ENCODE measurements at regions not wholly inside any gene's neighbourhood (a gene's known extent, or its start where the extent isn't known, plus 50 kb on each side); places are given as distances from the start of the nearest gene placed in this dataset. TPM values are rescaled to one million over a fixed set of nuclear protein-coding genes. Genes with fewer than 3 reads are reported as not detected.

DNA sequence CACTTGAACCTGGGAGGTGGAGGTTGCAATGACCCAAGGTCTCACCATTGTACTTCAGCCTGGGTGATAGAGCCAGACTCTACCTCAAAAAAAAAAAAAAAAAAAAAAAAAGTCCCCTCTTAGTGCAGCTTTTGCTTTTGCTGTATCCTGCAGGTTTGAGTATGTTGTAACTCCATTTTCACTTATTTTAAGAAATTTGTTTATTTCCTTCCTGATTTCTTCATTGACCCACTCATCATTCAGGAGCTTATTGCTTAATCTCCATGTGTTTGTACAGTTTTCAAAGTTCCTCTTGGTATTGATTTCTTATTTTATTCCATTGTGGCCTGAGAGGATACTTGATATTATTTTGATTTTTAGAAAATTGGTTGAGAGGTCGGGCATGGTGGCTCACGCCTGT lies 50.9 kb upstream of the AK4 start:
- TF ChIP-seq, protein P1, sequence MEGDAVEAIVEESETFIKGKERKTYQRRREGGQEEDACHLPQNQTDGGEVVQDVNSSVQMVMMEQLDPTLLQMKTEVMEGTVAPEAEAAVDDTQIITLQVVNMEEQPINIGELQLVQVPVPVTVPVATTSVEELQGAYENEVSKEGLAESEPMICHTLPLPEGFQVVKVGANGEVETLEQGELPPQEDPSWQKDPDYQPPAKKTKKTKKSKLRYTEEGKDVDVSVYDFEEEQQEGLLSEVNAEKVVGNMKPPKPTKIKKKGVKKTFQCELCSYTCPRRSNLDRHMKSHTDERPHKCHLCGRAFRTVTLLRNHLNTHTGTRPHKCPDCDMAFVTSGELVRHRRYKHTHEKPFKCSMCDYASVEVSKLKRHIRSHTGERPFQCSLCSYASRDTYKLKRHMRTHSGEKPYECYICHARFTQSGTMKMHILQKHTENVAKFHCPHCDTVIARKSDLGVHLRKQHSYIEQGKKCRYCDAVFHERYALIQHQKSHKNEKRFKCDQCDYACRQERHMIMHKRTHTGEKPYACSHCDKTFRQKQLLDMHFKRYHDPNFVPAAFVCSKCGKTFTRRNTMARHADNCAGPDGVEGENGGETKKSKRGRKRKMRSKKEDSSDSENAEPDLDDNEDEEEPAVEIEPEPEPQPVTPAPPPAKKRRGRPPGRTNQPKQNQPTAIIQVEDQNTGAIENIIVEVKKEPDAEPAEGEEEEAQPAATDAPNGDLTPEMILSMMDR (IDR thresholded peaks at IDR 0.05) = no peak
- ATAC-seq (ENCODE audit: low FRiP score) (no peak), DNase-seq (ENCODE audit: low spot score) (no peak)

Small RNAs in the stretch of these regions (small RNA-seq; reads per million reads assigned to genes)
- 1.2 reads per million for gene MIR101-1
- not detected for gene MIR3671
- not detected for gene MRPS21P1
- not detected for gene RNU6-1176P
